ENCODE measurements at regions not wholly inside any gene's neighbourhood (a gene's known extent, or its start where the extent isn't known, plus 50 kb on each side); places are given as distances from the start of the nearest gene placed in this dataset.

DNA sequence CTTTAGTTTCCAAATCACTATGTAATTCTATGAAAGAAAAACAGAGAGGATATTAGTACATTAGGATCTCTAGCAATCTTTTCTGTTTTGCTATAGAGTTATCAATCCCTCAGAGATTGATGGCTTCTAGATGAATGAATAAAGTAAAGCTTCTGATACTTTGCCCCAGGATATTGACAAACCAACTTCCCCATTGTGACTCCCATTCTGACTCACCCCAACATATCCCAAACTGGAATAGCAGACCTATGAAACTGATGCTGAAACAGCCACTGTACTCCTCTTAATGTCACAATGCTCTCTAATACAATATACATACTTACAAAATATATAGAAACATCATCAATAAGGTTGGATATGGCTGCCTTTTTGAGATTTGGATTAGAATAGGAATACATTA lies 442.1 kb upstream of the NR5A2 start:
- TF ChIP-seq, protein P1, sequence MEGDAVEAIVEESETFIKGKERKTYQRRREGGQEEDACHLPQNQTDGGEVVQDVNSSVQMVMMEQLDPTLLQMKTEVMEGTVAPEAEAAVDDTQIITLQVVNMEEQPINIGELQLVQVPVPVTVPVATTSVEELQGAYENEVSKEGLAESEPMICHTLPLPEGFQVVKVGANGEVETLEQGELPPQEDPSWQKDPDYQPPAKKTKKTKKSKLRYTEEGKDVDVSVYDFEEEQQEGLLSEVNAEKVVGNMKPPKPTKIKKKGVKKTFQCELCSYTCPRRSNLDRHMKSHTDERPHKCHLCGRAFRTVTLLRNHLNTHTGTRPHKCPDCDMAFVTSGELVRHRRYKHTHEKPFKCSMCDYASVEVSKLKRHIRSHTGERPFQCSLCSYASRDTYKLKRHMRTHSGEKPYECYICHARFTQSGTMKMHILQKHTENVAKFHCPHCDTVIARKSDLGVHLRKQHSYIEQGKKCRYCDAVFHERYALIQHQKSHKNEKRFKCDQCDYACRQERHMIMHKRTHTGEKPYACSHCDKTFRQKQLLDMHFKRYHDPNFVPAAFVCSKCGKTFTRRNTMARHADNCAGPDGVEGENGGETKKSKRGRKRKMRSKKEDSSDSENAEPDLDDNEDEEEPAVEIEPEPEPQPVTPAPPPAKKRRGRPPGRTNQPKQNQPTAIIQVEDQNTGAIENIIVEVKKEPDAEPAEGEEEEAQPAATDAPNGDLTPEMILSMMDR (IDR thresholded peaks at IDR 0.05; ENCODE audit: low read depth, low read length): no peak
- TF ChIP-seq EZH2phosphoT487 (IDR thresholded peaks at IDR 0.05; ENCODE audit: low read depth): no peak

Measured in OCI-LY3 (cell line).